Prostate gland (tissue), 2 donors: ENCODE measurements at regions not wholly inside any gene's neighbourhood (a gene's known extent, or its start where the extent isn't known, plus 50 kb on each side); places are given as distances from the start of the nearest gene placed in this dataset.

Experiments
- POLR2A ChIP-seq: fragments of 450-650 bp; IDR thresholded peaks from one replicate; pipeline ENCODE4 v1.6.1; 2016; ENCODE audit warnings: antibody characterized with exemption, mild to moderate bottlenecking
- POLR2AphosphoS5 ChIP-seq: sonication (generic); formaldehyde crosslinking; IDR thresholded peaks from one replicate; pipeline ENCODE4 v1.6.1; 2017; ENCODE audit warnings: antibody characterized with exemption
- TF ChIP-seq, protein P1 (sequence below), 4 experiments: fragments of 200-600 bp in 2 of 4; fragments of 450-650 bp in 2 of 4; sonication (generic) in 2 of 4; IDR thresholded peaks; 1 replicate in 3 of 4; 2 replicates in 1 of 4; pipeline ENCODE4 v1.5.1; 2016 to 2019; ENCODE audit warnings: antibody characterized with exemption in 4 of 4, mild to moderate bottlenecking in 2 of 4, moderate library complexity in 2 of 4

GRCh38 chr16:86647561-86647960 lies 69.2 kb downstream of the FOXL1 start:
- TF ChIP-seq, protein P1, sequence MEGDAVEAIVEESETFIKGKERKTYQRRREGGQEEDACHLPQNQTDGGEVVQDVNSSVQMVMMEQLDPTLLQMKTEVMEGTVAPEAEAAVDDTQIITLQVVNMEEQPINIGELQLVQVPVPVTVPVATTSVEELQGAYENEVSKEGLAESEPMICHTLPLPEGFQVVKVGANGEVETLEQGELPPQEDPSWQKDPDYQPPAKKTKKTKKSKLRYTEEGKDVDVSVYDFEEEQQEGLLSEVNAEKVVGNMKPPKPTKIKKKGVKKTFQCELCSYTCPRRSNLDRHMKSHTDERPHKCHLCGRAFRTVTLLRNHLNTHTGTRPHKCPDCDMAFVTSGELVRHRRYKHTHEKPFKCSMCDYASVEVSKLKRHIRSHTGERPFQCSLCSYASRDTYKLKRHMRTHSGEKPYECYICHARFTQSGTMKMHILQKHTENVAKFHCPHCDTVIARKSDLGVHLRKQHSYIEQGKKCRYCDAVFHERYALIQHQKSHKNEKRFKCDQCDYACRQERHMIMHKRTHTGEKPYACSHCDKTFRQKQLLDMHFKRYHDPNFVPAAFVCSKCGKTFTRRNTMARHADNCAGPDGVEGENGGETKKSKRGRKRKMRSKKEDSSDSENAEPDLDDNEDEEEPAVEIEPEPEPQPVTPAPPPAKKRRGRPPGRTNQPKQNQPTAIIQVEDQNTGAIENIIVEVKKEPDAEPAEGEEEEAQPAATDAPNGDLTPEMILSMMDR (IDR thresholded peaks at IDR 0.05): no peak
- TF ChIP-seq POLR2A (no peak), POLR2AphosphoS5 (no peak)
